ENCODE measurements at regions not wholly inside any gene's neighbourhood (a gene's known extent, or its start where the extent isn't known, plus 50 kb on each side); places are given as distances from the start of the nearest gene placed in this dataset.

GRCh38 chr4:42719257-42719656 lies 62.4 kb upstream of the ATP8A1 start:
- Histone ChIP-seq H3K36me3 (replicated peaks in 1 of 2; ENCODE audit: insufficient read depth in 1 of 2, low read depth in 2 of 2) (no peaks in the 10 kb centered on the region), H3K9me3 (no peaks in the 10 kb centered on the region), H3K27me3 (no peaks in the 10 kb centered on the region), H3K27ac (no peak overlapping the region), H3K4me1 (no peaks in the 10 kb centered on the region), H3K4me3 (no peak overlapping the region)
- intact Hi-C loops (cut with DNase I) = no loop called here
- ATAC-seq (no peak), DNase-seq (no peak)
- WGBS, 2 donors = 68 to 90% methylated on average over 1 of the region's 1 CpG
- TF ChIP-seq POLR2A (IDR thresholded peaks at IDR 0.05) (no peak), CTCF (IDR thresholded peaks at IDR 0.05) (no peak)

- intact Hi-C loops (cut with DNase I) = no loop called here
- no peak for TF ChIP-seq POLR2A (IDR thresholded peaks at IDR 0.05)
- no peak for TF ChIP-seq CTCF (IDR thresholded peaks at IDR 0.05)
- Histone ChIP-seq H3K9me3 (no peaks in the 10 kb centered on the region), H3K36me3 (replicated peaks in 1 of 2; ENCODE audit: insufficient read depth in 1 of 2, low read depth in 2 of 2) (no peaks in the 10 kb centered on the region), H3K4me3 (no peak overlapping the region), H3K27me3 (no peaks in the 10 kb centered on the region), H3K27ac (no peak overlapping the region), H3K4me1 (no peaks in the 10 kb centered on the region)
- ATAC-seq = no peak
- WGBS, 2 donors = 63 to 93% methylated on average over 1 of the region's 1 CpG
- no peak for DNase-seq
Observed at GRCh38 chr4:42718336-42718735, 61.4 kb upstream of the ATP8A1 start.

- Histone ChIP-seq H3K36me3 (replicated peaks in 1 of 2; ENCODE audit: insufficient read depth in 1 of 2, low read depth in 2 of 2) (no peaks in the 10 kb centered on the region), H3K27me3 (no peaks in the 10 kb centered on the region), H3K4me3 (no peak overlapping the region), H3K27ac (no peak overlapping the region), H3K4me1 (no peaks in the 10 kb centered on the region), H3K9me3 (no peaks in the 10 kb centered on the region)
- 66 to 92% methylated on average over 3 of the region's 3 CpGs for WGBS, 2 donors
- no peak for TF ChIP-seq POLR2A (IDR thresholded peaks at IDR 0.05)
- no peak for TF ChIP-seq CTCF (IDR thresholded peaks at IDR 0.05)
- intact Hi-C loops (cut with DNase I) = no loop called here
- no peak for DNase-seq
- ATAC-seq = no peak
Observed at GRCh38 chr4:42716996-42717395, 60.1 kb upstream of the ATP8A1 start.

- no peak for TF ChIP-seq POLR2A (IDR thresholded peaks at IDR 0.05)
- TF ChIP-seq CTCF (IDR thresholded peaks at IDR 0.05) = no peak
- H3K36me3 ChIP-seq (replicated peaks in 1 of 2; ENCODE audit: insufficient read depth in 1 of 2, low read depth in 2 of 2) = no peaks in the 10 kb centered on the region
- 82 to 90% methylated on average over 6 of the region's 6 CpGs for WGBS, 2 donors
- no peak overlapping the region for H3K27ac ChIP-seq
- DNase-seq (no peak), ATAC-seq (no peak)
- no peak overlapping the region for H3K4me3 ChIP-seq
- intact Hi-C loops (cut with DNase I) = no loop called here
- H3K27me3 ChIP-seq = no peaks in the 10 kb centered on the region
- no peaks in the 10 kb centered on the region for H3K4me1 ChIP-seq
- H3K9me3 ChIP-seq = no peaks in the 10 kb centered on the region
Observed at GRCh38 chr4:42715807-42716482, 59.0 kb upstream of the ATP8A1 start.

- ATAC-seq (no peak), DNase-seq (no peak)
- Histone ChIP-seq H3K27me3 (no peaks in the 10 kb centered on the region), H3K36me3 (replicated peaks in 1 of 2; ENCODE audit: insufficient read depth in 1 of 2, low read depth in 2 of 2) (no peaks in the 10 kb centered on the region), H3K9me3 (no peaks in the 10 kb centered on the region), H3K4me3 (no peak overlapping the region), H3K27ac (no peak overlapping the region), H3K4me1 (peaks cover 11% of the 10 kb centered on the region)
- WGBS, 2 donors = 89 to 92% methylated on average over 3 of the region's 3 CpGs
- TF ChIP-seq POLR2A (IDR thresholded peaks at IDR 0.05) (no peak), CTCF (IDR thresholded peaks at IDR 0.05) (no peak)
- intact Hi-C loops (cut with DNase I) = no loop called here
Observed at GRCh38 chr4:42713391-42713790, 56.5 kb upstream of the ATP8A1 start.

Measured in body of pancreas (tissue), 4 donors.